ENCODE measurements at regions not wholly inside any gene's neighbourhood (a gene's known extent, or its start where the extent isn't known, plus 50 kb on each side); places are given as distances from the start of the nearest gene placed in this dataset.

GRCh38 chr1:106889059-106889458 lies 167.4 kb upstream of the PRMT6 start:
- TF ChIP-seq POLR2AphosphoS5 (IDR thresholded peaks at IDR 0.05; ENCODE audit: low read depth, low read length) = no peak
- no peak for TF ChIP-seq POU2F2 (IDR thresholded peaks at IDR 0.05; ENCODE audit: low read depth, low read length)
- TF ChIP-seq POLR2A (IDR thresholded peaks at IDR 0.05; ENCODE audit: low read depth, low read length) = no peak
- no peak for TF ChIP-seq SPI1 (IDR thresholded peaks at IDR 0.05; ENCODE audit: low read depth, low read length)
- FAIRE-seq (no peak), DNase-seq (ENCODE audit: insufficient read length, low spot score) (no peak)

GRCh38 chr1:106889583-106889982 lies 166.9 kb upstream of the PRMT6 start:
- TF ChIP-seq POLR2AphosphoS5 (IDR thresholded peaks at IDR 0.05; ENCODE audit: low read depth, low read length) (no peak), SPI1 (IDR thresholded peaks at IDR 0.05; ENCODE audit: low read depth, low read length) (no peak), POU2F2 (IDR thresholded peaks at IDR 0.05; ENCODE audit: low read depth, low read length) (no peak), TAF1 (IDR thresholded peaks at IDR 0.05; ENCODE audit: low read depth, low read length) (no peak), PAX5 (IDR thresholded peaks at IDR 0.05; ENCODE audit: insufficient read depth, low read length, severe bottlenecking) (no peak), POLR2A (IDR thresholded peaks at IDR 0.05; ENCODE audit: low read depth, low read length) (no peak)
- peak; percentile 31 for FAIRE-seq
- no peak for DNase-seq (ENCODE audit: insufficient read length, low spot score)

- FAIRE-seq = no peak
- no peak for TF ChIP-seq SPI1 (IDR thresholded peaks at IDR 0.05; ENCODE audit: low read depth, low read length)
- TF ChIP-seq POLR2A (IDR thresholded peaks at IDR 0.05; ENCODE audit: low read depth, low read length) = no peak
- TF ChIP-seq TAF1 (IDR thresholded peaks at IDR 0.05; ENCODE audit: low read depth, low read length) = no peak
- TF ChIP-seq PAX5 (IDR thresholded peaks at IDR 0.05; ENCODE audit: insufficient read depth, low read length, severe bottlenecking) = no peak
- no peak for DNase-seq (ENCODE audit: insufficient read length, low spot score)
Observed at GRCh38 chr1:106897976-106898375, 158.5 kb upstream of the PRMT6 start.

GRCh38 chr1:106899644-106900043 lies 156.8 kb upstream of the PRMT6 start:
- TF ChIP-seq POLR2A (IDR thresholded peaks at IDR 0.05; ENCODE audit: low read depth, low read length) (no peak), SPI1 (IDR thresholded peaks at IDR 0.05; ENCODE audit: low read depth, low read length) (no peak), PAX5 (IDR thresholded peaks at IDR 0.05; ENCODE audit: insufficient read depth, low read length, severe bottlenecking) (no peak), POLR2AphosphoS5 (IDR thresholded peaks at IDR 0.05; ENCODE audit: low read depth, low read length) (no peak), POU2F2 (IDR thresholded peaks at IDR 0.05; ENCODE audit: low read depth, low read length) (no peak), TAF1 (IDR thresholded peaks at IDR 0.05; ENCODE audit: low read depth, low read length) (no peak)
- no peak for FAIRE-seq
- DNase-seq (ENCODE audit: insufficient read length, low spot score) = no peak

GRCh38 chr1:106907795-106908194 lies 148.7 kb upstream of the PRMT6 start:
- FAIRE-seq = peak; percentile 91
- TF ChIP-seq POU2F2 (IDR thresholded peaks at IDR 0.05; ENCODE audit: low read depth, low read length) (no peak), TAF1 (IDR thresholded peaks at IDR 0.05; ENCODE audit: low read depth, low read length) (no peak), SPI1 (IDR thresholded peaks at IDR 0.05; ENCODE audit: low read depth, low read length) (peak; percentile 98), PAX5 (IDR thresholded peaks at IDR 0.05; ENCODE audit: insufficient read depth, low read length, severe bottlenecking) (no peak), POLR2AphosphoS5 (IDR thresholded peaks at IDR 0.05; ENCODE audit: low read depth, low read length) (no peak), POLR2A (IDR thresholded peaks at IDR 0.05; ENCODE audit: low read depth, low read length) (no peak)
- DNase-seq (ENCODE audit: insufficient read length, low spot score) = peak; percentile 4

- no peak for FAIRE-seq
- no peak for DNase-seq (ENCODE audit: insufficient read length, low spot score)
- TF ChIP-seq TAF1 (IDR thresholded peaks at IDR 0.05; ENCODE audit: low read depth, low read length) (no peak), POLR2AphosphoS5 (IDR thresholded peaks at IDR 0.05; ENCODE audit: low read depth, low read length) (no peak), SPI1 (IDR thresholded peaks at IDR 0.05; ENCODE audit: low read depth, low read length) (no peak), PAX5 (IDR thresholded peaks at IDR 0.05; ENCODE audit: insufficient read depth, low read length, severe bottlenecking) (no peak), POLR2A (IDR thresholded peaks at IDR 0.05; ENCODE audit: low read depth, low read length) (no peak), POU2F2 (IDR thresholded peaks at IDR 0.05; ENCODE audit: low read depth, low read length) (no peak)
Observed at GRCh38 chr1:106908689-106909088, 147.8 kb upstream of the PRMT6 start.

- FAIRE-seq = no peak
- TF ChIP-seq POLR2A (IDR thresholded peaks at IDR 0.05; ENCODE audit: low read depth, low read length) (no peak), TAF1 (IDR thresholded peaks at IDR 0.05; ENCODE audit: low read depth, low read length) (no peak), SPI1 (IDR thresholded peaks at IDR 0.05; ENCODE audit: low read depth, low read length) (no peak), POLR2AphosphoS5 (IDR thresholded peaks at IDR 0.05; ENCODE audit: low read depth, low read length) (no peak), PAX5 (IDR thresholded peaks at IDR 0.05; ENCODE audit: insufficient read depth, low read length, severe bottlenecking) (no peak), POU2F2 (IDR thresholded peaks at IDR 0.05; ENCODE audit: low read depth, low read length) (no peak)
- DNase-seq (ENCODE audit: insufficient read length, low spot score) = no peak
Observed at GRCh38 chr1:106910798-106911197, 145.7 kb upstream of the PRMT6 start.

GRCh38 chr1:106912131-106912530 lies 144.3 kb upstream of the PRMT6 start:
- FAIRE-seq = no peak
- TF ChIP-seq POLR2A (IDR thresholded peaks at IDR 0.05; ENCODE audit: low read depth, low read length) (no peak), POU2F2 (IDR thresholded peaks at IDR 0.05; ENCODE audit: low read depth, low read length) (no peak)

GRCh38 chr1:106921186-106921585 lies 135.3 kb upstream of the PRMT6 start:
- TF ChIP-seq POU2F2 (IDR thresholded peaks at IDR 0.05; ENCODE audit: low read depth, low read length) = no peak
- no peak for TF ChIP-seq TAF1 (IDR thresholded peaks at IDR 0.05; ENCODE audit: low read depth, low read length)
- TF ChIP-seq SPI1 (IDR thresholded peaks at IDR 0.05; ENCODE audit: low read depth, low read length) = no peak
- TF ChIP-seq POLR2A (IDR thresholded peaks at IDR 0.05; ENCODE audit: low read depth, low read length) = no peak
- TF ChIP-seq POLR2AphosphoS5 (IDR thresholded peaks at IDR 0.05; ENCODE audit: low read depth, low read length) = no peak
- TF ChIP-seq PAX5 (IDR thresholded peaks at IDR 0.05; ENCODE audit: insufficient read depth, low read length, severe bottlenecking) = no peak
- no peak for FAIRE-seq
- DNase-seq (ENCODE audit: insufficient read length, low spot score) = no peak

More at GRCh38 chr1:106912131-106912530, 144.3 kb upstream of the PRMT6 start:
- DNase-seq (ENCODE audit: insufficient read length, low spot score) = no peak

GRCh38 chr1:106924360-106924759 lies 132.1 kb upstream of the PRMT6 start:
- DNase-seq (ENCODE audit: insufficient read length, low spot score) (no peak), FAIRE-seq (no peak)
- TF ChIP-seq POU2F2 (IDR thresholded peaks at IDR 0.05; ENCODE audit: low read depth, low read length) = no peak
- TF ChIP-seq SPI1 (IDR thresholded peaks at IDR 0.05; ENCODE audit: low read depth, low read length) = no peak
- TF ChIP-seq TAF1 (IDR thresholded peaks at IDR 0.05; ENCODE audit: low read depth, low read length) = no peak
